GM12872 (cell line): ENCODE measurements at regions not wholly inside any gene's neighbourhood (a gene's known extent, or its start where the extent isn't known, plus 50 kb on each side); places are given as distances from the start of the nearest gene placed in this dataset.

Source experiments
- CTCF ChIP-seq: IDR thresholded peaks from 3 replicates; pipeline ENCODE4 v1.5.1; 2011; ENCODE audit warnings: low read depth, mild to moderate bottlenecking, low read length, moderate library complexity; ENCODE audit not compliant: insufficient read depth

DNA sequence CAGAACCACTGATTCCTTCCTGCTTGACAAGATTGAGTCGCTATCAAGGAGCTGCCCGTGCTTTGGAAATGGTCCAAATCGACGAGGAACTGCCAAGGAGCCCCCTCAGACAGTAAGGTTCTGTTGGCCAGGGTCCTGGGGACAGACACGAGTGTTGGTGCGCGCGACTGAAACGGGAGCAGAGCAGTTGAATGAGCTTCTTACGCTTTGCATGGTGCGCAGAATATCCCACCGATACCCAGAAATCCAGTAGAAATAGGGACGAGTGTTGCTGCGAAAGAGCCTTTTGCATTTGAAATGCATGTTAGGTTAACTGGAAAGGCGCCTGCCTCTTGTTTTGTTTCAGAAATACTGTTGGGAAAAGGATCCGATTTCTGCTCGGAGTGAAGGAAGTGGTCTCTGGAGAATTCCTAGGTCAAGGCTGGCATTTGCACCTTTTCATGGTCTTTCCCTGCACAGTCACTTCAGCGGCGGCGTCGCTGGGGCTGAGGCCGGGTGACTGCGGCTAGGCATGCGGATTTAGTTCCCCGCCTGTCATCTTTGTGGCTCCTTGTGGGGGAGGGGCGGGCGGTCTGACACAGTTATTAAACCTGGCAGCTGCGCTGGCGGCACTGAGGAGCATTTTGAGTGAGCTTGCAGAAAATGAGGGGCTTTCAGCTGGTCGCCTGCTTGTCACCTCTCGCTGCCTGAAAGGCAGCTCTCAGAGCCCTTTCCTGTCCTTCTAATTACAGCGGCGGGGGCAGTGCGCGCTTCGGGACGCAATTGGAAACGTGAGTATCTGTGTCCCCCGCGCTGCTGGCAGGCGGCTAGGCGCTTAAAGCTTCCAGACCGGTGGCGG, 51.5 kb upstream of the TRIM2 start:
- TF ChIP-seq CTCF, result no peak

- no peak for TF ChIP-seq CTCF
Observed at GRCh38 chr4:153153339-153153871, 50.8 kb upstream of the TRIM2 start.

GRCh38 chr4:153154007-153154975, 50.0 kb upstream of the TRIM2 start:
- no peak for TF ChIP-seq CTCF
